ENCODE measurements at regions not wholly inside any gene's neighbourhood (a gene's known extent, or its start where the extent isn't known, plus 50 kb on each side); places are given as distances from the start of the nearest gene placed in this dataset.

- DNase-seq (ENCODE audit: low spot score) (no peak), ATAC-seq (ENCODE audit: low FRiP score) (no peak)
- no peak for TF ChIP-seq CTCF (IDR thresholded peaks at IDR 0.05)
Measured at GRCh38 chr5:61907995-61908394, 398.0 kb upstream of the KIF2A start.

- ATAC-seq (ENCODE audit: low FRiP score) (no peak), DNase-seq (ENCODE audit: low spot score) (no peak)
- TF ChIP-seq CTCF (IDR thresholded peaks at IDR 0.05) = no peak
Measured at GRCh38 chr5:61910771-61911170, 395.2 kb upstream of the KIF2A start.

GRCh38 chr5:61912559-61912958 lies 393.4 kb upstream of the KIF2A start:
- DNase-seq (ENCODE audit: low spot score) = no peak
- ATAC-seq (ENCODE audit: low FRiP score) = no peak
- TF ChIP-seq CTCF (IDR thresholded peaks at IDR 0.05) = no peak

GRCh38 chr5:61915646-61916045 lies 390.4 kb upstream of the KIF2A start:
- ATAC-seq (ENCODE audit: low FRiP score) (no peak), DNase-seq (ENCODE audit: low spot score) (no peak)
- no peak for TF ChIP-seq CTCF (IDR thresholded peaks at IDR 0.05)

GRCh38 chr5:61916621-61917620 lies 389.1 kb upstream of the KIF2A start:
- ATAC-seq (ENCODE audit: low FRiP score) (no peak), DNase-seq (ENCODE audit: low spot score) (no peak)
- TF ChIP-seq CTCF (IDR thresholded peaks at IDR 0.05) = no peak

- no peak for TF ChIP-seq CTCF (IDR thresholded peaks at IDR 0.05)
- no peak for ATAC-seq (ENCODE audit: low FRiP score)
- no peak for DNase-seq (ENCODE audit: low spot score)
Measured at GRCh38 chr5:61918611-61919010, 387.4 kb upstream of the KIF2A start.

GRCh38 chr5:61919920-61920319 lies 386.1 kb upstream of the KIF2A start:
- no peak for ATAC-seq (ENCODE audit: low FRiP score)
- no peak for TF ChIP-seq CTCF (IDR thresholded peaks at IDR 0.05)
- DNase-seq (ENCODE audit: low spot score) = no peak
